ENCODE measurements at regions not wholly inside any gene's neighbourhood (a gene's known extent, or its start where the extent isn't known, plus 50 kb on each side); places are given as distances from the start of the nearest gene placed in this dataset.
"Not testable (repeated sequence)": the region's sequence is repeated elsewhere in the genome, so short reads cannot be mapped to it uniquely, and the experiment has no call there.

DNA sequence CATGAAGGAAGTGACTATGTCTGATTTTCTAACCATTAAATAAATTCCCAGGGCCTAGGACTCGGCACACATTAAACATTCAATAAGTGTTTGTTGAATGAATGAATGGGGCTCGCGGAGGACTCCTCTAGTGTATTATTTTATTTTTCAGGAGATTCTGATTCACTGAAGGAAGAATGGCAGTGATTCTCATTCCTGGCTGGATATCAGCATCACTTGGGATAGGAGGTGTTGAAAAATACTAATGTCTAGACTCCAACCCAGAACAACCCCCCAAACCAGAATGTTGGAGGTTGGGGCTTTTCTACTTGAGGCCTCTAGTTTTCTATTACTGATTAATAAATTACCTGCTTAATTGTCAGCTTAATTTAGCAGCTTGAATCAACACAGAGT lies 195.4 kb downstream of the BTBD3 start:
- intact Hi-C loops (cut with micrococcal nuclease) = no loop called here

DNA sequence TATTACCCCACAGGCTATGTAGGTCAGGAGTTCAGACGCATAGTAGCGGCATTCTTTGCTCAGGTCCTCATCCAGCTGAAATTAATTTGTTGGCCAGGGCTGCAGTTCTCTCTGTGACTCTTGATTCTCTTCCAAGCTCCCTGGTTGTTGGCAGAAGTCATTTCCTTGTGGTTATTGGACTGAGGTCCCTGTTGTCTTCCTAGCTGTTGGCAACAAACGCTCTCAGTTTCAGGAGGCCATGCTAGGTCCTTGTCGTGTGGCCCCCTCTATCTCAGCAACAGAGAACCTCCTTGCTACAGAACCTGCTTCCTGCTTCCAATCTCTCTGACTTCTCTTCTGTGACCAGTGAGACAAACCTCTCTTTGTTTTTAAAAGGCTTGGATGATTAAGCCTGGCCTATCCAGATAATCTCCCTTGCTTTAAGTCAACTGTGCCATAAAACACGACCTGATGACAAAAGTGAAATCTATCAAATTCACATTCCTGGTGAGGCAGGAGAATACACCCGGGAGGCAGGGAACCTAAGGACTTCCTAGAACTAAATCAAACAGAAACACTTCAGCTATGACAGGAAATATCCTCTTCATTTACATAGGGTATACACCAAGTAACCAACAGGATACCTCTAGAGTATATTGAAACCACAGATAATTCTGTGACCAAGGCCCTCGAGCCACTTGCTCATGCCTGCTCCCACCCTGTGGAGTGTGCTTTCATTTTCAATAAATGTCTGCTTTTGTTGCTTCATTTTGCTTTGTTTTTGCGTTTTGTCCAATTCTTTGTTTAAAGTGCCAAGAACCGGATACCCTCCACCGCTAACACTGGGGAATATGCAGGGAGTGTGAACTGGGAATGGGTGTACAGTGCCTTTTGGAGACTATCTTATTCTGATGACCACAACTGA lies 196.0 kb downstream of the BTBD3 start:
- intact Hi-C loops (cut with micrococcal nuclease) = no loop called here

- intact Hi-C loops (cut with micrococcal nuclease) = not testable (repeated sequence)
These were observed 211.4 kb downstream of the BTBD3 start for GRCh38 chr20:12129114-12129513.

DNA sequence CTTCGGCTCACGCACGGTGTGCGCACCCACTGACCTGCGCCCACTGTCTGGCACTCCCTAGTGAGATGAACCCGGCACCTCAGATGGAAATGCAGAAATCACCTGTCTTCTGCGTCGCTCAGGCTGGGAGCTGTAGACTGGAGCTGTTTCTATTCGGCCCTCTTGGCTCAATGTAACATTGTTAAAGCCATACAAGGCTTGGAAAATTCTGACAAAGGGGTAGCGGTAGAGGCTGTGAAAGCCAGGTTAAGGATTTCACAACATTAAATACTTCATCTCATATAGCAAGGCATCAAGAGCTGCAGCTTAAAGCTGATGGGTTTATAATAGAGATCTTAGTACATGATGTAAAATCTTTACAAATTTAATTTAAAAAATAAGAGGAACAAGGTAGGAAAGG lies 211.8 kb downstream of the BTBD3 start:
- intact Hi-C loops (cut with micrococcal nuclease) = not testable (repeated sequence)

GRCh38 chr20:12130781-12131180 lies 213.1 kb downstream of the BTBD3 start:
- intact Hi-C loops (cut with micrococcal nuclease) = no loop called here

DNA sequence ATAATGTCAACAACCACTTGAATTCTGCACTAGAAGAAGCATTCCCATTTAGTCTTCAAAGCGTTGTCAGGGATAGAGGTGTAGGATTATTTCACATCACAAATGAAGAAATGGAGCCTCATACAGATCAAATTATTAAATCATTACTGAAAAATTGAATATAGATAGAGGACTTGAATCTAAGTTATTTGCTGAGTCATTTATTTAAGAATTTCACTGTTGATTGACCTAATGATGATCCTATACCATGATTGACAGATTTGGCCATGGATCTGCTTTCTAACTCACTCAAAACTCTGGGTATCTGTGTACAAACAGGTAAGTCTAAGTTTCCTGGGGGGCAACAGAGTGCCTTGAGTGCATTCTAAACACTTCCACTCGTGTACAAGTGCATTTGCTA lies 215.9 kb downstream of the BTBD3 start:
- intact Hi-C loops (cut with micrococcal nuclease) = no loop called here

DNA sequence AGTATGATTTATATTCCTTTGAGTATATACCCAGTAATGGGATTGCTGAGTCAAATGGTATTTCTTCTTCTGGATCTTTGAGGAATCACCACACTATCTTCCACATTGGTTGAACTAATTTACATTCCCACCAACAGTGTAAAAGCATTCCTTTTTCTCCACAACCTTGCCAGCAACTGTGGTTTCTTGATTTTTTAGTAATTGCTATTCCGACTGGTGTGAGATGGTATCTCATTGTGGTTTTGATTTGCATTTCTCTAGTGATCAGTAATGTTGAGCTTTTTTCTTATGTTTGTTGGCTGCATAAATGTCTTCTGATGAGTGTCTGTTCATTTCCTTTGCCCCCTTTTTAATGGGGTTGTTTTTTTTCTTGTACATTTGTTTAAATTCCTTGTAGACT lies 228.3 kb downstream of the BTBD3 start:
- intact Hi-C loops (cut with micrococcal nuclease) = not testable (repeated sequence)

DNA sequence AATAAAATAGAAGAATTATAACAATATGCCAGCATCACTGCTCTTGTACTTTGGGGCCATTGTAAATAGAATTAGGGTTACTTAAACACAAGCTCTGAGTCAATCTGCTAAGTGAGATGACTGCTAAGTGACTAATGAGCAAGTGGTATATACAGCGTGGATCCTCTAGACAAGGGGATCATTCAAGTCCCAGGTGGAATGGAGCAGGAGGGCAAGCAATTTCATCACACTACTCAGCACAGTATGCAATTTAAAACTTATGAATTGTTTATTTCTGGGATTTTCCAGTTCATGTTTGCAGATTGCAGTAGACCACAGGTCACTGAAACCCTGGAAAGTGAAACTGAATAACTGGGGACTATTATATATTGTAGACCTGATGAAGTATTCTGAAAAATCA lies 235.3 kb downstream of the BTBD3 start:
- intact Hi-C loops (cut with micrococcal nuclease) = no loop called here

DNA sequence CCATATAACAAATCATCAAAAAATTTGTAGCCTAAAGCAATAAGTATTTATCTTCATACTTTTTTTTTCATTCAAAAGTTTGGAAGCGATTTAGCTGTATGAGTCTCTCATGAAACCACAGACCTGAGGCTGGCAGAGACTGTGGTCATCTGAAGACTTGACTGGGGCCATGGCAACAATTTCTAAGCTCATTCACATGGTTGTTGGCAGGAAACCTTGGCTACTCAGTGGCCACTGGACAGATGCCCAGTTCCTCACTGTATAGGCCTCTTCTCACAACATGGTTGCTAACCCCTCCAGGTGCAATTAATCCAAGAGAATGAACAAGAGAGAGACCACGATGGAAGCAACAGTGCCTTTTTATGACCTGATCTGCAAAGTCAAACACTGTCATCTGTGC lies 235.9 kb downstream of the BTBD3 start:
- intact Hi-C loops (cut with micrococcal nuclease) = no loop called here

GRCh38 chr20:12156252-12156651 lies 238.6 kb downstream of the BTBD3 start:
- intact Hi-C loops (cut with micrococcal nuclease) = no loop called here

GRCh38 chr20:12159261-12159660 lies 241.6 kb downstream of the BTBD3 start:
- intact Hi-C loops (cut with micrococcal nuclease) = no loop called here

GRCh38 chr20:12161734-12162133 lies 244.0 kb downstream of the BTBD3 start:
- intact Hi-C loops (cut with micrococcal nuclease) = no loop called here

GRCh38 chr20:12166053-12166717 lies 248.5 kb downstream of the BTBD3 start:
- intact Hi-C loops (cut with micrococcal nuclease) = no loop called here

- intact Hi-C loops (cut with micrococcal nuclease) = no loop called here
These were observed 252.7 kb downstream of the BTBD3 start for GRCh38 chr20:12170406-12170805.

GRCh38 chr20:12171923-12172524 lies 254.3 kb downstream of the BTBD3 start:
- intact Hi-C loops (cut with micrococcal nuclease) = no loop called here

- intact Hi-C loops (cut with micrococcal nuclease) = no loop called here
These were observed 255.8 kb downstream of the BTBD3 start for GRCh38 chr20:12173347-12174012.

- intact Hi-C loops (cut with micrococcal nuclease) = no loop called here
These were observed 257.8 kb downstream of the BTBD3 start for GRCh38 chr20:12175538-12175937.

DNA sequence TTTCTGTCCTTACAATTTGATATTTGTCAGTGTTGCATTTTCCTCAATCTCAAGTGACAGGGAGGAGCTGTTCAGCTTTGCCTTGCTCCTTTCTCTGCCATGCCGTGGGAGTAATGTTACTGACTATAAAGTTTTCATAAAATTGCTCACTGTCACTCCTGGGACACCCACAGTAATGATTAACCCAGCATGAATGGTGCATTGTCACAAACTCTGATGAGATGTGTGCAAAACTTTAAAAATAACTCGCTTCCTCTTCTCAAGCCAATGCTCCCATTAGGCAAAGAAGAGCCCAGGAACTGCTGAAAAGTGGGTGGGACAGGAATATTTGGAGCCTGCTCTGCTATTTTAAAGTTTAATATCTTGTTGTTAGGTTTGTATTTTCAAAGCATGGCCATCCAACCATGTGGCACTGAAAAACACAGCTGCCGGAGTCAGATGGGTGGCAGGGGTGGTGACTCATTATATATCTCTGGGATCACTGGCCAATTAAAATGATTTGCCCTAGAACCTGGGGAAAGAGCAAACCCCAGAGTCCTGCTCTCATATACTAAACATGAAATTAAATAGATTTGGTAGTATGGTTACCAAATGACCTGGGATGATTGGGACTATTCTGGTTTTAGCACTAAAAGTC lies 260.1 kb downstream of the BTBD3 start:
- intact Hi-C loops (cut with micrococcal nuclease) = no loop called here

GRCh38 chr20:12179692-12180091 lies 262.0 kb downstream of the BTBD3 start:
- intact Hi-C loops (cut with micrococcal nuclease) = no loop called here

GRCh38 chr20:12180107-12180661 lies 262.5 kb downstream of the BTBD3 start:
- intact Hi-C loops (cut with micrococcal nuclease) = no loop called here

DNA sequence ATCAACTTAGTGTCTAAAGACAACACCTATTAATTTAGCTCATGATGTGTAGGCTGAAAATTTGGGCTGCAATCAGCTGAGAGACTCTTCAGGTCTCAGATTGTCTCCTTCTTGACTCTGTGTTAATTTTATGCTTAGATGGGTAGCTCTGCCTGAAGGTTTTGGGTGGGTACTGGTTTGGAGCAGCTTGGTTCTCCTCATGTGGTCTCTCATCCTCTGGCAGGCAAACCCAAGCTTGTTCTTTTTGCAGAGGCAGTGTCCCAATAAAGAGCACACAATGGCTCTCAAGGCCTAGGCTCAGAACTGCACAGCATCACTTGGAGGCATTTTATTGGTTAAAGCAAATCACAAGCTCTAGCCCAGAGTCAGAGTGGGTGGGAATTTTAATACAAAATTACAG lies 280.6 kb downstream of the BTBD3 start:
- intact Hi-C loops (cut with micrococcal nuclease) = no loop called here
